ENCODE measurements at regions not wholly inside any gene's neighbourhood (a gene's known extent, or its start where the extent isn't known, plus 50 kb on each side); places are given as distances from the start of the nearest gene placed in this dataset.

GRCh38 chr1:112177314-112177713, 187.8 kb upstream of the KCND3 start:
- no peak overlapping the region for H3K27ac ChIP-seq
- no peaks in the 10 kb centered on the region for H3K9me3 ChIP-seq
- H3K4me1 ChIP-seq, result no peaks in the 10 kb centered on the region
- DNase-seq, result no peak
- peaks cover 0 to 1% (median 0%) of the 10 kb centered on the region in 3 donors for H3K27me3 ChIP-seq (ENCODE audit: insufficient read depth in 3 of 3, low read length in 2 of 3)
- intact Hi-C loops (cut with DNase I), result no loop called here
- no peak for ATAC-seq
- H3K36me3 ChIP-seq (ENCODE audit: insufficient read depth in 1 of 2, low read depth in 1 of 2), result no peaks in the 10 kb centered on the region
- 63 to 64% (median 63%) methylated on average over 6 of the region's 6 CpGs for WGBS, 3 donors
- no peak for TF ChIP-seq CTCF (IDR thresholded peaks at IDR 0.05)
- no peak overlapping the region for H3K4me3 ChIP-seq

GRCh38 chr1:112188611-112189010, 199.1 kb upstream of the KCND3 start:
- intact Hi-C loops (cut with DNase I), result no loop called here
- H3K4me3 ChIP-seq, result no peak overlapping the region
- H3K4me1 ChIP-seq, result no peaks in the 10 kb centered on the region
- no peaks in the 10 kb centered on the region for H3K27me3 ChIP-seq (ENCODE audit: insufficient read depth in 3 of 3, low read length in 2 of 3)
- H3K27ac ChIP-seq, result no peak overlapping the region
- no peak for TF ChIP-seq CTCF (IDR thresholded peaks at IDR 0.05)
- ATAC-seq (no peak), DNase-seq (no peak)
- H3K36me3 ChIP-seq (ENCODE audit: insufficient read depth in 1 of 2, low read depth in 1 of 2), result no peaks in the 10 kb centered on the region
- no peaks in the 10 kb centered on the region for H3K9me3 ChIP-seq

- DNase-seq, result no peak
- Histone ChIP-seq H3K9me3 (peaks cover 3% of the 10 kb centered on the region), H3K27ac (no peak overlapping the region), H3K4me1 (no peaks in the 10 kb centered on the region), H3K4me3 (no peak overlapping the region), H3K36me3 (ENCODE audit: insufficient read depth in 1 of 2, low read depth in 1 of 2) (no peaks in the 10 kb centered on the region), H3K27me3 (ENCODE audit: insufficient read depth in 3 of 3, low read length in 2 of 3) (no peaks in the 10 kb centered on the region)
- 41 to 45% (median 42%) methylated on average over 4 of the region's 4 CpGs for WGBS, 3 donors
- intact Hi-C loops (cut with DNase I), result no loop called here
- no peak for TF ChIP-seq CTCF (IDR thresholded peaks at IDR 0.05)
- ATAC-seq, result no peak
Observed at GRCh38 chr1:112196008-112196588, 199.9 kb upstream of the CTTNBP2NL start.

- 76 to 79% (median 77%) methylated on average over 4 of the region's 4 CpGs for WGBS, 3 donors
- no peaks in the 10 kb centered on the region for H3K36me3 ChIP-seq (ENCODE audit: insufficient read depth in 1 of 2, low read depth in 1 of 2)
- no peak for ATAC-seq
Observed at GRCh38 chr1:112196731-112197130, 199.3 kb upstream of the CTTNBP2NL start.

More at GRCh38 chr1:112196731-112197130, 199.3 kb upstream of the CTTNBP2NL start:
- Histone ChIP-seq H3K4me1 (no peaks in the 10 kb centered on the region), H3K27me3 (ENCODE audit: insufficient read depth in 3 of 3, low read length in 2 of 3) (no peaks in the 10 kb centered on the region), H3K4me3 (no peak overlapping the region), H3K27ac (no peak overlapping the region), H3K9me3 (peaks cover 3% of the 10 kb centered on the region)
- TF ChIP-seq CTCF (IDR thresholded peaks at IDR 0.05), result no peak
- intact Hi-C loops (cut with DNase I), result no loop called here
- no peak for DNase-seq
